Prostate gland (tissue), 2 donors: ENCODE measurements at regions not wholly inside any gene's neighbourhood (a gene's known extent, or its start where the extent isn't known, plus 50 kb on each side); places are given as distances from the start of the nearest gene placed in this dataset.

Experiments
- DNase-seq: peaks from one replicate; pipeline ENCODE4 v3.0.0-alpha.2; 2019; ENCODE audit warnings: low spot score
- H3K27ac ChIP-seq, 2 donors: fragments of 200-600 bp; sonication (generic); 2 replicates each; pipeline ENCODE4 v1.5.1; 2017 to 2019
- H3K27me3 ChIP-seq: fragments of 200-600 bp; sonication (generic); replicated peaks from 2 replicates; pipeline ENCODE4 v1.5.1; 2019; ENCODE audit not compliant: insufficient read depth
- H3K36me3 ChIP-seq, 2 donors: fragments of 200-600 bp; sonication (generic); 1 replicate in 1 of 2; 2 replicates in 1 of 2; pipeline versions ENCODE4 v1.5.1 to v1.8.1; 2017 to 2019
- H3K4me1 ChIP-seq: fragments of 200-600 bp; sonication (generic); replicated peaks from 2 replicates; pipeline ENCODE4 v1.5.1; 2019
- H3K4me3 ChIP-seq, 2 donors: fragments of 200-600 bp; sonication (generic); 2 replicates each; pipeline ENCODE4 v1.5.1; 2017 to 2019
- H3K9me3 ChIP-seq: fragments of 200-600 bp; sonication (generic); 2 replicates; pipeline ENCODE4 v1.5.1; 2017
- CTCF ChIP-seq, 4 experiments: fragments of 200-600 bp in 2 of 4; fragments of 450-650 bp in 2 of 4; sonication (generic) in 2 of 4; IDR thresholded peaks; 1 replicate in 3 of 4; 2 replicates in 1 of 4; pipeline ENCODE4 v1.5.1; 2016 to 2019; ENCODE audit warnings: antibody characterized with exemption in 4 of 4, mild to moderate bottlenecking in 2 of 4, moderate library complexity in 2 of 4
- POLR2A ChIP-seq: fragments of 450-650 bp; IDR thresholded peaks from one replicate; pipeline ENCODE4 v1.6.1; 2016; ENCODE audit warnings: antibody characterized with exemption, mild to moderate bottlenecking
- POLR2AphosphoS5 ChIP-seq: sonication (generic); formaldehyde crosslinking; IDR thresholded peaks from one replicate; pipeline ENCODE4 v1.6.1; 2017; ENCODE audit warnings: antibody characterized with exemption
- WGBS: methylation state at CpG from one replicate; pipeline ENCODE4 v1.1.5; 2018; 5-methylcytosine and 5-hydroxymethylcytosine counted together
- intact Hi-C: fragments of 100-400 bp; cut with DNase I; formaldehyde crosslinking; loops from one replicate; pipeline ENCODE4 v1.14.2; 2022

- TF ChIP-seq CTCF (IDR thresholded peaks at IDR 0.05) = no peak
- TF ChIP-seq POLR2A = no peak
- TF ChIP-seq POLR2AphosphoS5 = no peak
- no peaks in the 10 kb centered on the region for H3K9me3 ChIP-seq
- WGBS = 67% methylated on average over 5 of the region's 5 CpGs
- no peaks in the 10 kb centered on the region for H3K4me1 ChIP-seq
- no peaks in the 10 kb centered on the region for H3K36me3 ChIP-seq
- no peak overlapping the region for H3K27ac ChIP-seq
- no peaks in the 10 kb centered on the region for H3K27me3 ChIP-seq
- no peak for DNase-seq
- no peak overlapping the region for H3K4me3 ChIP-seq
- intact Hi-C loops = no loop called here
These were observed 154.8 kb upstream of the KLF7 start for GRCh38 chr2:207320381-207321159.

- intact Hi-C loops = no loop called here
- 77% methylated on average over 1 of the region's 1 CpG for WGBS
These were observed 155.8 kb upstream of the KLF7 start for GRCh38 chr2:207321514-207321913.

GRCh38 chr2:207324001-207324400, 158.3 kb upstream of the KLF7 start:
- intact Hi-C loops = no loop called here
- no peaks in the 10 kb centered on the region for H3K27me3 ChIP-seq
- WGBS = 96% methylated on average over 1 of the region's 1 CpG
- H3K27ac ChIP-seq = no peak overlapping the region
- no peak overlapping the region for H3K4me3 ChIP-seq
- H3K9me3 ChIP-seq = no peaks in the 10 kb centered on the region
- DNase-seq = no peak
- H3K4me1 ChIP-seq = no peaks in the 10 kb centered on the region
- no peak for TF ChIP-seq CTCF (IDR thresholded peaks at IDR 0.05)
- no peak for TF ChIP-seq POLR2AphosphoS5
- TF ChIP-seq POLR2A = no peak
- H3K36me3 ChIP-seq = no peaks in the 10 kb centered on the region

More at GRCh38 chr2:207321514-207321913, 155.8 kb upstream of the KLF7 start:
- Histone ChIP-seq H3K36me3 (no peaks in the 10 kb centered on the region), H3K27me3 (no peaks in the 10 kb centered on the region), H3K4me3 (no peak overlapping the region), H3K27ac (no peak overlapping the region), H3K9me3 (no peaks in the 10 kb centered on the region), H3K4me1 (no peaks in the 10 kb centered on the region)
- DNase-seq = no peak
- TF ChIP-seq POLR2A = no peak
- TF ChIP-seq POLR2AphosphoS5 = no peak
- no peak for TF ChIP-seq CTCF (IDR thresholded peaks at IDR 0.05)

- Histone ChIP-seq H3K27ac (no peak overlapping the region), H3K4me3 (no peak overlapping the region), H3K9me3 (no peaks in the 10 kb centered on the region), H3K4me1 (no peaks in the 10 kb centered on the region), H3K27me3 (no peaks in the 10 kb centered on the region), H3K36me3 (no peaks in the 10 kb centered on the region)
- intact Hi-C loops = no loop called here
- DNase-seq = no peak
- WGBS = 72% methylated on average over 1 of the region's 1 CpG
- TF ChIP-seq CTCF (IDR thresholded peaks at IDR 0.05) = no peak
- no peak for TF ChIP-seq POLR2A
- no peak for TF ChIP-seq POLR2AphosphoS5
These were observed 161.8 kb upstream of the KLF7 start for GRCh38 chr2:207327513-207327912.

- Histone ChIP-seq H3K27me3 (no peaks in the 10 kb centered on the region), H3K36me3 (no peaks in the 10 kb centered on the region), H3K9me3 (no peaks in the 10 kb centered on the region), H3K27ac (no peak overlapping the region), H3K4me3 (no peak overlapping the region), H3K4me1 (no peaks in the 10 kb centered on the region)
- intact Hi-C loops = no loop called here
- 62% methylated on average over 1 of the region's 1 CpG for WGBS
- DNase-seq = no peak
- TF ChIP-seq POLR2AphosphoS5 = no peak
- no peak for TF ChIP-seq POLR2A
- TF ChIP-seq CTCF (IDR thresholded peaks at IDR 0.05) = no peak
These were observed 163.2 kb upstream of the KLF7 start for GRCh38 chr2:207328944-207329386.
